ENCODE measurements at regions not wholly inside any gene's neighbourhood (a gene's known extent, or its start where the extent isn't known, plus 50 kb on each side); places are given as distances from the start of the nearest gene placed in this dataset.

GRCh38 chr18:46294318-46294717 is 190.1 kb downstream of the HAUS1 start:
- no peak for DNase-seq (ENCODE audit: low read depth in 2 of 2)

- no peak for DNase-seq (ENCODE audit: low read depth in 2 of 2)
Measured at GRCh38 chr18:46294751-46295150, 190.6 kb downstream of the HAUS1 start.

- DNase-seq (ENCODE audit: low read depth in 2 of 2) = no peak
Measured at GRCh38 chr18:46295416-46295815, 191.2 kb downstream of the HAUS1 start.

GRCh38 chr18:46296656-46297055 is 192.5 kb downstream of the HAUS1 start:
- no peak for DNase-seq (ENCODE audit: low read depth in 2 of 2)

- no peak for DNase-seq (ENCODE audit: low read depth in 2 of 2)
Measured at GRCh38 chr18:46297124-46297523, 192.9 kb downstream of the HAUS1 start.

GRCh38 chr18:46297621-46298020 is 193.4 kb downstream of the HAUS1 start:
- peak; percentile 2 to 32 for DNase-seq (ENCODE audit: low read depth in 2 of 2)

- no peak for DNase-seq (ENCODE audit: low read depth in 2 of 2)
Measured at GRCh38 chr18:46298511-46298910, 194.3 kb downstream of the HAUS1 start.

- no peak for DNase-seq (ENCODE audit: low read depth in 2 of 2)
Measured at GRCh38 chr18:46299465-46300008, 195.4 kb downstream of the HAUS1 start.

GRCh38 chr18:46301081-46301480 is 196.9 kb downstream of the HAUS1 start:
- DNase-seq (ENCODE audit: low read depth in 2 of 2) = no peak

GRCh38 chr18:46301571-46301970 is 197.4 kb downstream of the HAUS1 start:
- DNase-seq (ENCODE audit: low read depth in 2 of 2) = no peak

GRCh38 chr18:46302528-46303485 is 198.6 kb downstream of the HAUS1 start:
- no peak for DNase-seq (ENCODE audit: low read depth in 2 of 2)

- DNase-seq (ENCODE audit: low read depth in 2 of 2) = no peak
Measured at GRCh38 chr18:46310258-46310657, 206.1 kb downstream of the HAUS1 start.

GRCh38 chr18:46310675-46311345 is 206.6 kb downstream of the HAUS1 start:
- DNase-seq (ENCODE audit: low read depth in 2 of 2) = no peak

GRCh38 chr18:46311491-46311890 is 207.3 kb downstream of the HAUS1 start:
- no peak for DNase-seq (ENCODE audit: low read depth in 2 of 2)

GRCh38 chr18:46312221-46312620 is 208.0 kb downstream of the HAUS1 start:
- no peak for DNase-seq (ENCODE audit: low read depth in 2 of 2)

GRCh38 chr18:46313521-46313920 is 209.3 kb downstream of the HAUS1 start:
- DNase-seq (ENCODE audit: low read depth in 2 of 2) = no peak

GRCh38 chr18:46314011-46314410 is 209.8 kb downstream of the HAUS1 start:
- DNase-seq (ENCODE audit: low read depth in 2 of 2) = no peak

- DNase-seq (ENCODE audit: low read depth in 2 of 2) = no peak
Measured at GRCh38 chr18:46315161-46315560, 211.0 kb downstream of the HAUS1 start.

GRCh38 chr18:46318356-46318755 is 214.2 kb downstream of the HAUS1 start:
- DNase-seq (ENCODE audit: low read depth in 2 of 2) = no peak

GRCh38 chr18:46319783-46320182 is 215.6 kb downstream of the HAUS1 start:
- DNase-seq (ENCODE audit: low read depth in 2 of 2) = no peak

GRCh38 chr18:46320297-46320696 is 216.1 kb downstream of the HAUS1 start:
- DNase-seq (ENCODE audit: low read depth in 2 of 2) = no peak

GRCh38 chr18:46320928-46321711 is 216.9 kb downstream of the HAUS1 start:
- no peak for DNase-seq (ENCODE audit: low read depth in 2 of 2)

All from stimulated activated CD8-positive, alpha-beta memory T cell treated with anti-CD3 and anti-CD28 coated beads, Interleukin-15, amount 100 ng/mL, for 48 hours (primary cell).